Caco-2 (cell line): ENCODE measurements at regions not wholly inside any gene's neighbourhood (a gene's known extent, or its start where the extent isn't known, plus 50 kb on each side); places are given as distances from the start of the nearest gene placed in this dataset.
A peak's percentile ranks its signal among the peaks of the same experiment; 100 is the strongest.

Experiments
- BruUV-seq: library from RNA; stranded (reverse); fragments of 400-500 nt; replicated peaks from 2 replicates; lab custom pipeline; 2021; lab: Mats Ljungman, UMichigan
- CTCF ChIA-PET: fragments of 300-600 bp; sonication (Branson Sonifier 250); formaldehyde crosslinking; loops from one replicate; lab custom pipeline; 2022; ENCODE audit warnings: antibody characterized with exemption; lab: Charles Lee
- POLR2A ChIA-PET: fragments of 300-600 bp; sonication (Branson Sonifier 250); formaldehyde crosslinking; loops from one replicate; lab custom pipeline; 2022; ENCODE audit warnings: antibody characterized with exemption; lab: Charles Lee
- DNase-seq, 2 experiments: peaks; one replicate each; pipeline versions ENCODE4 v3.0.0 to v3.0.0-alpha.2; 2020 to 2022
- H3K27me3 ChIP-seq: replicated peaks from 2 replicates; pipeline ENCODE4 v1.6.0; 2011; ENCODE audit warnings: low read length; ENCODE audit not compliant: control insufficient read depth, insufficient read depth
- H3K36me3 ChIP-seq: 2 replicates; pipeline ENCODE4 v1.5.1; 2011; ENCODE audit warnings: low read length; ENCODE audit not compliant: control insufficient read depth, insufficient read depth
- H3K4me1 ChIP-seq: fragments of 250-450 bp; sonication (Bioruptor Pico); 2 replicates; pipeline ENCODE4 v1.5.1; 2020; ENCODE audit warnings: mild to moderate bottlenecking
- H3K4me3 ChIP-seq: 2 replicates; pipeline ENCODE4 v1.5.1; 2011; ENCODE audit warnings: low read depth, mild to moderate bottlenecking, control low read depth, low read length
- H3K9me3 ChIP-seq: fragments of 250-450 bp; sonication (Bioruptor Pico); 2 replicates; pipeline ENCODE4 v1.5.1; 2020; ENCODE audit warnings: mild to moderate bottlenecking, moderate library complexity
- H3K27ac Mint-ChIP-seq: one replicate; pipeline ENCODE4 v1.8.0; 2022; ENCODE audit warnings: mixed read lengths; ENCODE audit not compliant: unreplicated experiment
- H3K27me3 Mint-ChIP-seq: one replicate; pipeline ENCODE4 v1.8.0; 2022; ENCODE audit warnings: mixed read lengths; ENCODE audit not compliant: insufficient read depth, unreplicated experiment
- H3K36me3 Mint-ChIP-seq: one replicate; pipeline ENCODE4 v1.8.0; 2022; ENCODE audit warnings: mild to moderate bottlenecking, mixed read lengths; ENCODE audit not compliant: insufficient read depth, unreplicated experiment
- H3K4me1 Mint-ChIP-seq: one replicate; pipeline ENCODE4 v1.8.0; 2022; ENCODE audit warnings: low read depth, mixed read lengths; ENCODE audit not compliant: unreplicated experiment
- H3K4me3 Mint-ChIP-seq: one replicate; pipeline ENCODE4 v1.8.0; 2022; ENCODE audit warnings: mild to moderate bottlenecking, moderate library complexity, mixed read lengths; ENCODE audit not compliant: unreplicated experiment
- H3K9me3 Mint-ChIP-seq: one replicate; pipeline ENCODE4 v1.8.0; 2022; ENCODE audit warnings: mixed read lengths; ENCODE audit not compliant: unreplicated experiment
- intact Hi-C: fragments of 100-400 bp; cut with micrococcal nuclease; formaldehyde crosslinking; loops from one replicate; pipeline ENCODE4 v1.10.0; 2022; ENCODE audit not compliant: unreplicated experiment
- TF ChIP-seq, protein P1 (sequence below), 2 experiments: fragments of 200-600 bp in 1 of 2; IDR thresholded peaks; 1 replicate in 1 of 2; 2 replicates in 1 of 2; pipeline versions ENCODE4 v1.5.1 to v1.8.0; 2011 to 2022; ENCODE audit warnings: antibody characterized with exemption in 1 of 2, control low read depth in 1 of 2, inconsistent platforms in 1 of 2, low read depth in 1 of 2, low read length in 1 of 2, mild to moderate bottlenecking in 1 of 2, moderate library complexity in 1 of 2; ENCODE audit not compliant: insufficient read depth in 1 of 2, severe bottlenecking in 1 of 2, unreplicated experiment in 1 of 2

DNA sequence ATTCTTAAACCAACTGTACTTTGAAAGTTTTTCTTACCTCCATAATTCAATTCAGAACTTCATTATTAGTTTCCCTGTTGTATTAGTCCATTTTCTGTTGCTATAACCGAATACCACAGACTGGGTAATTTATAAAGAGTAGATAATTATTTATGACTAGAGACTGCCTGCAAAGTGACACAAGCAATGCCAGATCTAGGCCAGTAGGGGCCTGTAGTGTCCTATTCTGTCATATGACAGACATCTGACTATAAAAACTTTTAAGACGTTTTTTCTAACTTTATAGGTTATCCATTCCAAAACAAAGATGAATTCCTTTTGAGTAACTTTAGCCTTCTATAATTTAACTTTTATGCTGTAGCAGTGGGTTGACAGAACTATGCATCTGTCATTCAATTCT lies 2783.8 kb downstream of the PCDH9 start:
- Histone ChIP-seq H3K27me3 (no peaks in the 10 kb centered on the region), H3K36me3 (no peaks in the 10 kb centered on the region), H3K9me3 (no peaks in the 10 kb centered on the region), H3K4me3 (no peak overlapping the region), H3K4me1 (no peaks in the 10 kb centered on the region)
- Mint-ChIP-seq H3K4me3 (no peak overlapping the region), H3K36me3 (no peaks in the 10 kb centered on the region), H3K4me1 (no peaks in the 10 kb centered on the region), H3K9me3 (no peaks in the 10 kb centered on the region), H3K27ac (no peak overlapping the region), H3K27me3 (no peaks in the 10 kb centered on the region)
- CTCF ChIA-PET: no interaction called here
- POLR2A ChIA-PET: no interaction called here
- TF ChIP-seq, protein P1, sequence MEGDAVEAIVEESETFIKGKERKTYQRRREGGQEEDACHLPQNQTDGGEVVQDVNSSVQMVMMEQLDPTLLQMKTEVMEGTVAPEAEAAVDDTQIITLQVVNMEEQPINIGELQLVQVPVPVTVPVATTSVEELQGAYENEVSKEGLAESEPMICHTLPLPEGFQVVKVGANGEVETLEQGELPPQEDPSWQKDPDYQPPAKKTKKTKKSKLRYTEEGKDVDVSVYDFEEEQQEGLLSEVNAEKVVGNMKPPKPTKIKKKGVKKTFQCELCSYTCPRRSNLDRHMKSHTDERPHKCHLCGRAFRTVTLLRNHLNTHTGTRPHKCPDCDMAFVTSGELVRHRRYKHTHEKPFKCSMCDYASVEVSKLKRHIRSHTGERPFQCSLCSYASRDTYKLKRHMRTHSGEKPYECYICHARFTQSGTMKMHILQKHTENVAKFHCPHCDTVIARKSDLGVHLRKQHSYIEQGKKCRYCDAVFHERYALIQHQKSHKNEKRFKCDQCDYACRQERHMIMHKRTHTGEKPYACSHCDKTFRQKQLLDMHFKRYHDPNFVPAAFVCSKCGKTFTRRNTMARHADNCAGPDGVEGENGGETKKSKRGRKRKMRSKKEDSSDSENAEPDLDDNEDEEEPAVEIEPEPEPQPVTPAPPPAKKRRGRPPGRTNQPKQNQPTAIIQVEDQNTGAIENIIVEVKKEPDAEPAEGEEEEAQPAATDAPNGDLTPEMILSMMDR (IDR thresholded peaks at IDR 0.05; ENCODE audit: insufficient read depth in 1 of 2, low read depth in 1 of 2, low read length in 1 of 2, severe bottlenecking in 1 of 2, unreplicated experiment in 1 of 2): peak; percentile 65 to 76
- DNase-seq: peak in 1 of 2 experiments; percentile 24
- no TSS peak for BruUV-seq
- intact Hi-C loops: loop anchor here (1.0 to 5.0 kb wide), 2 partner anchors 294 to 1192 kb away; no protein-coding TSS in a partner anchor

DNA sequence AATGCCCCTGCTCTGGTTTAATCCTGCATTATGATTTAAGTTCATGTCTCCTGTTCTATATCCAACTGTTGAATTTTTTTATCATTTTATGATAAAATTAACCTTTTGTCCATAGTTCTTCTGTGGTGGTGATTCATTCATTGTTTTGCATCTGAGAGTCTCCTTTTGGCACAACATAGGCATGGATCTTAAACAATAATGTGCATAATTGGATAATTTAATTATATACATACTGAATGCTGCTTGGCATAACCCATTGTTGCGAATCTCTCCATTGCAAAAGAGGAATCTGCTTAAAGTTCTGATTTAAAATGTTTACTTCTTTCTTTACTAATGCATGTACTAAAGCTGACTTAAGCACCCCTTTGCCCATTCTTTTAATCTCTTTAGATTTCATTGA lies 2788.4 kb downstream of the PCDH9 start:
- H3K4me3 Mint-ChIP-seq: no peak overlapping the region
- TF ChIP-seq, protein P1 (IDR thresholded peaks at IDR 0.05; ENCODE audit: insufficient read depth in 1 of 2, low read depth in 1 of 2, low read length in 1 of 2, severe bottlenecking in 1 of 2, unreplicated experiment in 1 of 2): no peak
- no peaks in the 10 kb centered on the region for H3K4me1 ChIP-seq
- H3K4me1 Mint-ChIP-seq: no peaks in the 10 kb centered on the region
- CTCF ChIA-PET: no interaction called here
- no peak for DNase-seq
- H3K36me3 Mint-ChIP-seq: no peaks in the 10 kb centered on the region
- POLR2A ChIA-PET: no interaction called here
- BruUV-seq: no TSS peak
- intact Hi-C loops: no loop called here
- H3K27me3 ChIP-seq: no peaks in the 10 kb centered on the region
- H3K9me3 Mint-ChIP-seq: no peaks in the 10 kb centered on the region
- no peak overlapping the region for H3K4me3 ChIP-seq
- H3K9me3 ChIP-seq: peaks cover 3% of the 10 kb centered on the region; the same call in 1 of the 2 replicates
- no peaks in the 10 kb centered on the region for H3K36me3 ChIP-seq
- no peak overlapping the region for H3K27ac Mint-ChIP-seq
- no peaks in the 10 kb centered on the region for H3K27me3 Mint-ChIP-seq

DNA sequence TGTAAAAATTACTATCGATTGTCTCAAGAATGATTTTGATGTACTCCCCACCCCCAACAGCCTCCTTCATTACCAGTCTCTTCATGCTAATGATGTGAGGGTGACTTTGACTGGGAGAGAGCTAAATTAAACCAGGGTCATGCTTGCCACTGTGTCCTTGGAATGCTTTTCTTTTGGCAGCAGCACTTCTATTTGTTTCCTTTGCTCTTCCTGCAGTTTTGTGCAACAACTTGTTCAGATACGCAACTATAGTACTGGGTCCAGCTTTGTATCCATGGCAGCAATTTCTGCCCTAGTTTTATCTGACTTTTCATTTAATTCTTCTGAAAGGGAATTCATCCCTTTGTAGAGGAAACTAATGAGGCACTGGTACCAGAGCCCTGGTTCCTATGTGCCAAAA lies 2792.1 kb downstream of the PCDH9 start:
- intact Hi-C loops: no loop called here
- no peak for DNase-seq
- no peaks in the 10 kb centered on the region for H3K9me3 Mint-ChIP-seq
- Histone ChIP-seq H3K9me3 (peaks cover 3% of the 10 kb centered on the region; the same call in 1 of the 2 replicates), H3K27me3 (no peaks in the 10 kb centered on the region), H3K4me1 (no peaks in the 10 kb centered on the region), H3K36me3 (no peaks in the 10 kb centered on the region), H3K4me3 (no peak overlapping the region)
- BruUV-seq: no TSS peak
- TF ChIP-seq, protein P1 (IDR thresholded peaks at IDR 0.05; ENCODE audit: insufficient read depth in 1 of 2, low read depth in 1 of 2, low read length in 1 of 2, severe bottlenecking in 1 of 2, unreplicated experiment in 1 of 2): no peak
- POLR2A ChIA-PET: no interaction called here
- H3K27me3 Mint-ChIP-seq: no peaks in the 10 kb centered on the region
- no peak overlapping the region for H3K4me3 Mint-ChIP-seq
- H3K36me3 Mint-ChIP-seq: no peaks in the 10 kb centered on the region
- H3K27ac Mint-ChIP-seq: no peak overlapping the region
- CTCF ChIA-PET: no interaction called here
- H3K4me1 Mint-ChIP-seq: no peaks in the 10 kb centered on the region
